ENCODE measurements at regions not wholly inside any gene's neighbourhood (a gene's known extent, or its start where the extent isn't known, plus 50 kb on each side); places are given as distances from the start of the nearest gene placed in this dataset.

GRCh38 chr6:132087391-132087790, 136.2 kb upstream of the CCN2 start:
- no peak for DNase-seq

DNA sequence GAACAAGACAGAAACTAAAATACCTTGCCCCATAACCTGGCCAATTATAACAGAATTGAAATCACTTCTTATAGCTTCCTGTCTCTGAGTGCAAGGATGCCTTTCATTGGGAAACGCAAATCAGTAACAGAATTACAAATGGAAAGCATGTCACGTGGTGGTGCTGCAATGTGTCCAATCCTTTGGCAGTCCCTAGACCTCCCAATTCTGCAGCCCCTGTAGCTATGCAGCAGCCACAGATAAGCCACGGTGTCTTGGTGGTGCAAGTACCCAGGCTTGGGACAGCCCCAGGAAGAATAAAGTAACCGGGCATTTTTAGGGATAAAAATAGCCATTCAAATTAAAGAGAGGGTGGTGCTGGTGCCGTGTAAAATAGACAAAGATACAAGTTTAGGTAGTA, 134.6 kb upstream of the CCN2 start:
- DNase-seq = no peak

GRCh38 chr6:132084811-132085509, 133.8 kb upstream of the CCN2 start:
- DNase-seq = no peak

DNA sequence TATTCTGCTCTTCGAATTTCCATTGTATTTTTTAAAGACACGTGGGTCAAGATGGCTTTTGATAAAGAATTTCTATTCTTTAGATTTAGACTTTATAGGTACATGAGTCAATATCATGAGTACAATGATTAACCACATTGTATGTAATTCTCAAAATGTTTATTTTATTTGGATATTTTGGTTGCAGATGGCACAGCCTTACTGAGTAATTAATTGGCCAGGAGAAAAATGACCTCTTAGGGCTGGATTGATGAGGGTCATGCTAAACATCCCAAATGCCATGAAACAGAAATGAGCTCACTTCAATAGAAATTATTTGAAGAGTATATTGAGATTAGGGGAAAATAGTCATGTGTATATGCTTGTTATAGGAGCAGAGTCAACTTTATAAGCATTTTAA, 131.2 kb upstream of the CCN2 start:
- DNase-seq = no peak

DNA sequence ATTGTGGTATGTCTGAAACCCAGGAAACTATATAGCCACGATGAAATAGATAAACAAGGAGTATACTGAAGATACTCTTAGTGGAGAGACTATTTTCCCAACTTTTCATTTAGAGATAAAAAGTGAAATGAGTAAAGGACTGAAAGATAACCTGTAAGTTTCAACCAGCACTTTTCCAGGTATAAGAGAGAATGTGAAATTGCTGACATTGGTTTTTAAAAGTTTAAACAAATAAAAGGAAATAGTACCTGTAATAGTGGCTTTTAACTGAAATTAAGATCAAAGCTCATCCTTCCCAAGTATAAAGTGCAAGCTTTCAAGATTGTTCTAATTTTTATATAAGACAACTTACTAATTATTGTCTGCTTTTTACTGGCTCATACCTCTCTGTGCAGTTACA, 130.2 kb upstream of the CCN2 start:
- DNase-seq = no peak

DNA sequence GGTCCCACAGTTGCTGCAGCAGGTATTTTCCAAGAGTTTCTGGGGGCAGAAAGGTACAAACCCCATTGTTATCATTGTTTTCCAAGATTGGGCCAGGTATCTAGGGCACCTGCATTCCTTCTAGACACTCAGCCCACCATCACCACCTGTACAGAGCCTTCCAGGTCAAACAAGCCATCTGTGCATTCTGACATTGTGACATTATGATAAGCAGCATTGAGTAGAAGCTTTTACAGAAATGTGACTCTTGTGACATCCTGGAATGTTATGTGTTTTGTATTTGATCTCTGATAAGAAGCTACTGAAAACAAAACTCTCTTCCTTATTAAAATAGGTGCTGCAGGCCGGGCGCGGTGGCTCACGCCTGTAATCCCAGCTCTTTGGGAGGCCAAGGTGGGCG, 128.1 kb upstream of the CCN2 start:
- DNase-seq = no peak

GRCh38 chr6:132076452-132076851, 125.3 kb upstream of the CCN2 start:
- DNase-seq = no peak

GRCh38 chr6:132072831-132073230, 121.7 kb upstream of the CCN2 start:
- no peak for DNase-seq

GRCh38 chr6:132072271-132072670, 121.1 kb upstream of the CCN2 start:
- DNase-seq = no peak

- peak; percentile 26 for DNase-seq
Observed at GRCh38 chr6:132070356-132070755, 119.2 kb upstream of the CCN2 start.

DNA sequence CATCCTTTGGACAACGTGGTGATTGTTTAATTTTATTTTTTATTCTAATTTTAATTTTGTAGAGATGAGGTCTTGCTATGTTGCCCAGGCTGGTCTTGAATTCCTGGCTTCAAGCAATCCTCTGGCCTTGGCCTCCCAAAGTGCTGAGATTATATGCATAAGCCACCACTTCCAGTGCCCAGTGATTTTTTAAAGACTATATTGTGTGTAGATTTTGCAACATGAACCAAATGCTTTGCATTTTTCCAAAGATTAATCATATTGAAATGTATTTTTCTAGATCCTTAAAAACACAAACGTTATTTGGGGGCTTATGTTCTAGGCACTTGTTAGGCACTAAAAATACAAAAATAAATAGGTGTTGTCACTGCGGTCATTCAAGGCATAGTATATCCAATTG, 117.6 kb upstream of the CCN2 start:
- no peak for DNase-seq

GRCh38 chr6:132067286-132067685, 116.1 kb upstream of the CCN2 start:
- no peak for DNase-seq

- DNase-seq = no peak
Observed at GRCh38 chr6:132065556-132065955, 114.4 kb upstream of the CCN2 start.

GRCh38 chr6:132063738-132064137, 112.6 kb upstream of the CCN2 start:
- no peak for DNase-seq

GRCh38 chr6:132063204-132063603, 112.0 kb upstream of the CCN2 start:
- no peak for DNase-seq

DNA sequence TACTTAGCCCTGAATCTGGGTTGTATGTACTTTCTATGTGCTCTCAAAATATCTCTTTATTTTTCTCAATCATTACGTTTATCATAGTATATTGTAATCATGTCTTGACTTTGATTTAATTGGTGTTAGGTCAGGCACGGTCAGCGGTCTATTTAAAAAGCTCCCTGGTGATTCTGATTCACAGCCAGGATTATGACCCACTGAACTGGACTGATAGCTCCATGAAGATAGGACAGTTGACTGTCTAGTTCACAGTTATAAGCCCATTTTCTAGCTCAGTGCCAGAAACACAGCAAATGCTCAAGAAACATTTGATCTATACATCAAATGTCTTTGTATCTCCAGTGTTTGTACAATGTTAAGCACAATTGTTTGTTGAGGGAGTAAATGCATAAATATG, 111.5 kb upstream of the CCN2 start:
- no peak for DNase-seq

DNA sequence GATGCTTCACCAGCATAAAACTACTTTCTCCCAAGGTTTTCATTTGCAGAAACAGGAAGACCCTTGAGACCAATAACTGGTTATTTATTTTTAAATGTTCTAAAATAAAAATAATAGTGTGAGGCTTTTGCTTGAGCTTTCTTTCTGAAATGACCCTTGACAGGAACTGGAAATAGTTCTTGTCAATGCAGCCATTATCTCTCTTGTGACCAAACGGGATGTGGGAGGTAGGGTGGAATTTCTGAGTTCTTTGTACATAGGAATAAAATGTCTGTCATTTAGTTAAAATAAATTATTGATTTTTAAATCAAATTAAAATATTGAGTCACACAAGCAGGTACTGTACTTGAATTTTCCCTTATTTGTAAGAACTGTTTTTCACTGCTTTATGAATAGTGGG, 110.2 kb upstream of the CCN2 start:
- no peak for DNase-seq

GRCh38 chr6:132060591-132060990, 109.4 kb upstream of the CCN2 start:
- DNase-seq = peak; percentile 87

DNA sequence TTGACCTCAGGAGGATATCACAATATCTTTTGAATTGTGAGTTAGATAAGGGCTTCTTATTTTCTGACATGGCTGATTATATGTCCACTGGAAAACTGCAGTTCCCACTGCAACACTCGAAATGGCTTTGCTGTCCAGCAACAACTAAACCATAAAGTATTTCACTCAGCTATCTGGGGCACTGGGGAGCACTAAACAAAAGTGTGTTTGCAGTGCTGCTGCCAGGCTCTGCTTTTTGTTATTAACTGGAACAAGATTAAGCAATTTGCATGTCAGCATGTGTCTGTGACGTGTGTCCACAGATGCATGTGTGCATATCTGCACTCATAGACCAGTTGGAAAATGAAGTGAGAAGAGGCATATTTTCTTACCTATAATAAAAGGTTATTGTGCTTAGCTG, 107.8 kb upstream of the CCN2 start:
- DNase-seq = no peak

- no peak for DNase-seq
Observed at GRCh38 chr6:132054525-132054924, 103.4 kb upstream of the CCN2 start.

- no peak for DNase-seq
Observed at GRCh38 chr6:132053511-132053910, 102.3 kb upstream of the CCN2 start.

GRCh38 chr6:132052096-132052495, 100.9 kb upstream of the CCN2 start:
- no peak for DNase-seq

DNA sequence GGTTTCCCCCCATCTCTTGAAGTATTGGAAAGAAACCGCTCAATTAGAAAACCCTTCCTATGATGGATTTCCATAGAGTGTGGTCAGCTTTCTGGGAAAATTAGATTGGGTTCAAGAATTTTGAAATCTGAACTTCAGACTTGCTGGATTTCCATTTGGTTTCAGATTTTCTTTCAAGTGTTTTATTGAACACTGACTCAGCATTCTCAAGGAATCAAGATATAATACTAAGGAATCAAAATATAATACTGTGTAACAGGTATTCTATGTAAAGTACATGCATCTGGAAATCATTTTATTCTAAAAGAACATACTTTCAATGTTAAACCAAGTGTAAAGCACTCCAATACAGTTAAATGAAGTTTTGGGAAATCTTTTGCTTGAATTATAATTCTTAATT, 94.7 kb upstream of the CCN2 start:
- DNase-seq = no peak

DNA sequence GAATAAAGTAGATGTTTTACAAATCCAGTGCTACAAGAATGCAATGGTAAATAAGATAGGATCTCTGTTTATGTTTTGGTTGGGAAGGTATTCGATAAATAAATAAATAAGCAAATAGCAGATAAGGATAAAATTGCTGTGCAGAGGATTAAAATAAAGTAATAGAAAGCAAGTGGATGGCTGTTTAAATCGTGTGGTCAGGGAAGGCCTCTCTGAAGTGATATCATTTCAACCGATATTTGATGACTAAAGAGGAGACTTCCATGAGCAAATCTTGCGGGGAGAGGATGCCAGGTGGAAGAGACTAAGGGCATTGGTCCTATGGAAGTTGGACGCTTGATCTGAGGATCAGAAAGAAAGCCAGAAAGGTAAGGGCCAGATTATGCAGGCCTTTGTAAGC, 92.0 kb upstream of the CCN2 start:
- no peak for DNase-seq

DNA sequence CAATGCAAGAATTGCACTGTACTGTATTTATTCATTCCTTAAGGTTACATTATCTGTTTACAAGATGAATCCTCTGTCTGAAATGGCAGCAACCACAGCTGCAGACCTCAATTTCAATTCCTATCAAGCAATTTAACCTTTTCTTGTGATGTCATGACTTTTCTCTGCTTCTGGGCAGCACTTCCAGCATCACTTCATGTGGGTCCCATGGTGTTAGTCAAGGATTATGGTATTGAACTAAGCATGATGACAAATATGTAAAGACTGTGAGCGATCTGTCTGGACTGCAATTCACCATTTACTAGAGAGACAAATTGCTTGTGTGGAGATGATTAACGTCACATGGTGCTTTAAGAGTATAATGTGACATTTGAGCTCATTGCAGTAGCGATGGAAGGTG, 90.5 kb upstream of the CCN2 start:
- DNase-seq = no peak

GRCh38 chr6:132028029-132028428, 76.9 kb upstream of the CCN2 start:
- DNase-seq = no peak
